ENCODE measurements at regions not wholly inside any gene's neighbourhood (a gene's known extent, or its start where the extent isn't known, plus 50 kb on each side); places are given as distances from the start of the nearest gene placed in this dataset.

DNA sequence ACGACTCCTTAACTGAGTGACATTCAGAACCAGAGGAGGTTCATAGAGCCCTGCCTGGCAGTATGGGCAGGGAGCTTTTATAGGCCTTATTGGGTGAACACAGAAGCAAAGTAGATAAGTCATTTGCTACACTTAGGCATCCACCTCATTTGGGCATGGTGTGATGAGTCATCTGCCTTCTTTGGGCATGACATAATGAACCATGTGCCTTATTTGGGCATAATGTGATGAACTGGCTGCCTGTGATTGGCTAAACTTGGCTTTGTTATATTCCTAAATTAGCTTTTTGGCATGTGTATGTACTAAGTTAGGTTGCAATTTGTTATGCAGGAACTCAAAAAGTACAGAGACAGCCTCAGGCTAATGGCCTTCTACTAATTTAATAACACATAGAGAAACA is 2210.2 kb upstream of the PCDH20 start:
- TF ChIP-seq, protein P1, sequence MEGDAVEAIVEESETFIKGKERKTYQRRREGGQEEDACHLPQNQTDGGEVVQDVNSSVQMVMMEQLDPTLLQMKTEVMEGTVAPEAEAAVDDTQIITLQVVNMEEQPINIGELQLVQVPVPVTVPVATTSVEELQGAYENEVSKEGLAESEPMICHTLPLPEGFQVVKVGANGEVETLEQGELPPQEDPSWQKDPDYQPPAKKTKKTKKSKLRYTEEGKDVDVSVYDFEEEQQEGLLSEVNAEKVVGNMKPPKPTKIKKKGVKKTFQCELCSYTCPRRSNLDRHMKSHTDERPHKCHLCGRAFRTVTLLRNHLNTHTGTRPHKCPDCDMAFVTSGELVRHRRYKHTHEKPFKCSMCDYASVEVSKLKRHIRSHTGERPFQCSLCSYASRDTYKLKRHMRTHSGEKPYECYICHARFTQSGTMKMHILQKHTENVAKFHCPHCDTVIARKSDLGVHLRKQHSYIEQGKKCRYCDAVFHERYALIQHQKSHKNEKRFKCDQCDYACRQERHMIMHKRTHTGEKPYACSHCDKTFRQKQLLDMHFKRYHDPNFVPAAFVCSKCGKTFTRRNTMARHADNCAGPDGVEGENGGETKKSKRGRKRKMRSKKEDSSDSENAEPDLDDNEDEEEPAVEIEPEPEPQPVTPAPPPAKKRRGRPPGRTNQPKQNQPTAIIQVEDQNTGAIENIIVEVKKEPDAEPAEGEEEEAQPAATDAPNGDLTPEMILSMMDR (conservative IDR thresholded peaks at IDR 0.05; ENCODE audit: low read length): no peak
- TF ChIP-seq EZH2phosphoT487 (IDR thresholded peaks at IDR 0.05; ENCODE audit: borderline replicate concordance): no peak

Measured in Loucy (cell line).